A673 (cell line): ENCODE measurements at regions not wholly inside any gene's neighbourhood (a gene's known extent, or its start where the extent isn't known, plus 50 kb on each side); places are given as distances from the start of the nearest gene placed in this dataset.

Experiments
- BruUV-seq: library from RNA; stranded (reverse); fragments of 400-500 nt; replicated peaks from 2 replicates; lab custom pipeline; 2021; lab: Mats Ljungman, UMichigan
- CTCF ChIA-PET: fragments of 300-600 bp; sonication (Branson Sonifier 250); formaldehyde crosslinking; loops from one replicate; lab custom pipeline; 2022; ENCODE audit warnings: antibody characterized with exemption; lab: Charles Lee
- POLR2A ChIA-PET: fragments of 300-600 bp; sonication (Branson Sonifier 250); formaldehyde crosslinking; loops from one replicate; lab custom pipeline; 2022; ENCODE audit warnings: antibody characterized with exemption; ENCODE audit not compliant: low non-redundant PET; lab: Charles Lee
- DNase-seq: peaks from one replicate; pipeline ENCODE4 v3.0.0-alpha.2; 2015; ENCODE audit warnings: low spot score
- H3K27ac ChIP-seq: fragments of 200-600 bp; sonication (generic); 2 replicates; pipeline ENCODE4 v1.5.1; 2016; ENCODE audit warnings: mixed run types, low read depth, mild to moderate bottlenecking, mixed read lengths, antibody characterized with exemption, low read length; ENCODE audit not compliant: poor library complexity, severe bottlenecking
- H3K27me3 ChIP-seq: fragments of 200-600 bp; sonication (generic); replicated peaks from 2 replicates; pipeline ENCODE4 v1.6.1; 2017; ENCODE audit warnings: mixed run types, low read depth, mild to moderate bottlenecking, mixed read lengths, antibody characterized with exemption, low read length; ENCODE audit not compliant: insufficient read depth, poor library complexity
- H3K36me3 ChIP-seq: fragments of 200-600 bp; sonication (generic); 2 replicates; pipeline ENCODE4 v1.6.1; 2016; ENCODE audit warnings: mixed run types, mild to moderate bottlenecking, mixed read lengths, antibody characterized with exemption, low read length; ENCODE audit not compliant: insufficient read depth, poor library complexity, severe bottlenecking
- H3K4me1 ChIP-seq: fragments of 200-600 bp; sonication (generic); 2 replicates; pipeline ENCODE4 v1.6.1; 2017; ENCODE audit warnings: mixed run types, mild to moderate bottlenecking, mixed read lengths, antibody characterized with exemption, low read length; ENCODE audit not compliant: insufficient read depth, poor library complexity, severe bottlenecking
- H3K4me3 ChIP-seq: fragments of 200-600 bp; sonication (generic); 2 replicates; pipeline ENCODE4 v1.5.1; 2016; ENCODE audit warnings: low read depth, mixed run types, mild to moderate bottlenecking, mixed read lengths, low read length; ENCODE audit not compliant: poor library complexity, severe bottlenecking
- H3K9me3 ChIP-seq: fragments of 200-600 bp; sonication (generic); 2 replicates; pipeline ENCODE4 v1.6.1; 2016; ENCODE audit warnings: mixed run types, low read depth, mild to moderate bottlenecking, mixed read lengths, antibody characterized with exemption, low read length; ENCODE audit not compliant: poor library complexity, severe bottlenecking
- CTCF ChIP-seq: fragments of 300-800, 200-600 bp; sonication (generic); conservative IDR thresholded peaks from 2 replicates; pipeline ENCODE4 v1.5.1; 2017; ENCODE audit warnings: low read depth, mild to moderate bottlenecking, antibody characterized with exemption, low read length, moderate library complexity, mixed read lengths
- EZH2 ChIP-seq: fragments of 200-600 bp; sonication (generic); IDR thresholded peaks from 2 replicates; pipeline ENCODE4 v1.6.1; 2017; ENCODE audit warnings: borderline replicate concordance, low read depth, mild to moderate bottlenecking, mixed read lengths, antibody characterized with exemption, low read length; ENCODE audit not compliant: poor library complexity, severe bottlenecking
- intact Hi-C: fragments of 100-400 bp; cut with micrococcal nuclease; formaldehyde crosslinking; loops from one replicate; pipeline ENCODE4 v1.10.0; 2022; ENCODE audit not compliant: unreplicated experiment

GRCh38 chr22:35154937-35155387 is 89.0 kb downstream of the ISX start:
- Histone ChIP-seq H3K4me1 (no peaks in the 10 kb centered on the region), H3K27me3 (no peaks in the 10 kb centered on the region), H3K4me3 (no peak overlapping the region), H3K36me3 (no peaks in the 10 kb centered on the region), H3K27ac (no peak overlapping the region), H3K9me3 (no peaks in the 10 kb centered on the region)
- DNase-seq, result peak; percentile 71
- POLR2A ChIA-PET, result no interaction called here
- CTCF ChIA-PET, result no interaction called here
- TF ChIP-seq EZH2 (no peak), CTCF (peak; percentile 74)
- no TSS peak for BruUV-seq
- intact Hi-C loops, result loop anchor here (2.0 to 10.0 kb wide), 3 partner anchors 76 to 1853 kb away; no protein-coding TSS in a partner anchor

DNA sequence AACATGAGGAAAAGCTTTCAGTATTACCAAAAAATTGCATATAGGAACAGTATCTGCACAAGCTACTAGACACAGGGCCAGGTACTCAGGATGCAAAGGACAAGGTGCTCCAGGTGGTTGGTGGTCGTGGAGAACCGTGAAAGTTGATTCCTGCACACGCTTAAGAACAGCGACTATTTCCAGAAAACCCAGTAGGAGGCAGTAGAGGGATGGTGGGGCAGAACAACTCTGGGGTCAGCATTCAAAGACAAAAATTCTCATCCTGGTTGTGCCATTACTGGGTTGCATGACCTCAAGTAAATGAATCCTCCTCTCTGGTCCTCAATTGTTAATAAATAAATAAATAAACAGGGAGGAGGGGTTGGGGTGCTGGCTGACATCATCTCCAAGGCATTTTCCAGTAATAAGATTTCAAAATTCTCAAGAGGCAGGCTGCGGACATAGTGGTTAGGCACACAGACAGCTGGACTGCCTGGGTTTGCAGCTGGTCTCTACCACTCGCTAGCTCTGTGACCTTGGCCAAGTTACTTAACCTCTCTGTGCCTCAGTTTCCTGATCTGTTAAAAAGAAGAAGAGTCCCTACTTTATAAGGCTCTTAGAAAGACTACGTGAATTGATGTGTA is 89.6 kb downstream of the ISX start:
- intact Hi-C loops, result loop anchor here (2.0 to 10.0 kb wide), 2 partner anchors 75 to 741 kb away; no protein-coding TSS in a partner anchor
- CTCF ChIA-PET, result no interaction called here

DNA sequence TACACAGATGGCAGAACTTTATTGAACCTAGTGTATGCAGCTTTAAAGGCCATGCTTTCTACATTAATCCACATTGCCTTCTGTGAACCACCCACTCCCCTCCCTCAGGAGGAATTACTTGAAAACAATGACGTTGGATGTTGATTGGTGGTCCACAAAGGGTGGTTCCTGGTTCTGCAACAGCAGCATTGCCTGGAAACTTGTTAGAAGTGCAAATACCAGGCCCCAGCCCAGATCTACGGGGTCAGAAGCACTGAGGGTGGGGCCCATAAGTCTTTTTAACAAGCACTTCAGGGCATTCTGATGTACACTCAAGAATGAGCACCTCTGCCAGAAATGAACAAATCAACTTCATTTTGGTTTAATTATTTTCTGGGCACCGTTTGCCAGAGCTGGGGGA is 91.0 kb downstream of the ISX start:
- Histone ChIP-seq H3K9me3 (no peaks in the 10 kb centered on the region), H3K27me3 (no peaks in the 10 kb centered on the region), H3K4me3 (peak overlapping the region; percentile 46), H3K4me1 (no peaks in the 10 kb centered on the region), H3K36me3 (no peaks in the 10 kb centered on the region), H3K27ac (peak overlapping the region; percentile 4)
- no peak for DNase-seq
- intact Hi-C loops, result loop anchor here (10.0 kb wide), 1 partner anchor 742 kb away; no protein-coding TSS in a partner anchor
- TF ChIP-seq EZH2 (no peak), CTCF (no peak)
- ChIA-PET POLR2A (no interaction called here), CTCF (interaction anchor here (0.6 to 0.7 kb wide), 4 partner anchors 8 to 380 kb away, joined by 3 to 10 read pairs (median 4); no protein-coding TSS in a partner anchor)
- BruUV-seq, result no TSS peak

More for the DNA sequence above, 89.6 kb downstream of the ISX start:
- no TSS peak for BruUV-seq
- no peaks in the 10 kb centered on the region for H3K27me3 ChIP-seq
- no peaks in the 10 kb centered on the region for H3K4me1 ChIP-seq
- H3K27ac ChIP-seq, result no peak overlapping the region
- H3K9me3 ChIP-seq, result no peaks in the 10 kb centered on the region
- POLR2A ChIA-PET, result no interaction called here
- H3K36me3 ChIP-seq, result no peaks in the 10 kb centered on the region
- DNase-seq, result peak; percentile 24
- TF ChIP-seq CTCF (0 out of 2 replicates have a peak, but pooled peaks have one; percentile 5), EZH2 (no peak)
- no peak overlapping the region for H3K4me3 ChIP-seq
